ENCODE measurements at regions not wholly inside any gene's neighbourhood (a gene's known extent, or its start where the extent isn't known, plus 50 kb on each side); places are given as distances from the start of the nearest gene placed in this dataset.

GRCh38 chr15:29435811-29436210 is 166.2 kb upstream of the NSMCE3 start:
- TF ChIP-seq CTCF (IDR thresholded peaks at IDR 0.05), result no peak
- no peak for TF ChIP-seq EP300 (IDR thresholded peaks at IDR 0.05; ENCODE audit: low read depth)
